HL-60 (cell line): ENCODE measurements at regions not wholly inside any gene's neighbourhood (a gene's known extent, or its start where the extent isn't known, plus 50 kb on each side); places are given as distances from the start of the nearest gene placed in this dataset.

Experiments used
- CTCF ChIP-seq: IDR thresholded peaks from one replicate; pipeline ENCODE4 v1.5.1; 2011; ENCODE audit warnings: low read length, control low read depth, inconsistent platforms; ENCODE audit not compliant: insufficient read depth
- GABPA ChIP-seq: IDR thresholded peaks from 2 replicates; pipeline ENCODE4 v1.6.1; 2012; ENCODE audit warnings: low read depth
- POLR2AphosphoS5 ChIP-seq: IDR thresholded peaks from 2 replicates; pipeline ENCODE4 v1.6.1; 2012; ENCODE audit warnings: low read depth
- REST ChIP-seq: IDR thresholded peaks from 2 replicates; pipeline ENCODE4 v1.6.1; 2012; ENCODE audit warnings: low read depth; ENCODE audit not compliant: insufficient replicate concordance
- SPI1 ChIP-seq: IDR thresholded peaks from 2 replicates; pipeline ENCODE4 v1.6.1; 2012; ENCODE audit warnings: low read depth, mild to moderate bottlenecking, borderline replicate concordance

DNA sequence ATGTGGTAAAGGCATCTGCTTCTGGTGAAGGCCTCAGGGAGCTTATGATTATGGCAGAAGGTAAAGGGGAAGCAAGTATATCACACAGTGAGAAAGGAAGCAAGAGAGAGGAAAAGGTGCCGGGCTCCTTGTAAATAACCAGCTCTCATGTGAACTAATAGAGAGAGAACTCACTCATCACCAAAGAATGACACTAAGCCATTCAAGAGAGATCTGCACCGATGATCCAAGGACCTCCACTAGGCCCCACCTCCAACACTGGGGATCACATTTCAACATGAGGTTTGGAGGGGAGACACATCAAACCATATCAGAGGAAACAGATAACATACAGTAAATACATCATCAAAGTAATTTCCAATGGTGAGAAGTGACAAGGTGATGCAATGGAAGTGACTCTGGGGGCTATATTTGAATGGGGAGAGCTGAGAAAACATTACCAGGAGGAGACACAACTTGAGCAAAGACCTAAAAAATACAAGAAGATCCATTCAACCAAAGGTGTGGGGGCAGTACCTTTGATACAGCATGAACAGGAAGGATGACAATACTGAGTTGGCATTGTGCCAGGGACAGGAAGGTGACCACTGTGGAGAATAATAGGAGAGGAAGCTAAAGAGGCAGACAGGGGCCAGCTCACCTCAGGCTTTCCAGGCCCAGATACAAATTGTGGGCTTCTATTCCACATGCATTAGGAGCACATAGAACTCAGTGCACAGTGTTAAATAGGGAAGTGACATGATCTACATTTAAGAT, 134.4 kb upstream of the GRIP1 start:
- no peak for TF ChIP-seq CTCF
- TF ChIP-seq POLR2AphosphoS5: no peak
- no peak for TF ChIP-seq GABPA
- no peak for TF ChIP-seq REST
- no peak for TF ChIP-seq SPI1
